ENCODE measurements at regions not wholly inside any gene's neighbourhood (a gene's known extent, or its start where the extent isn't known, plus 50 kb on each side); places are given as distances from the start of the nearest gene placed in this dataset.
"Not testable (repeated sequence)": the region's sequence is repeated elsewhere in the genome, so short reads cannot be mapped to it uniquely, and the experiment has no call there.

DNA sequence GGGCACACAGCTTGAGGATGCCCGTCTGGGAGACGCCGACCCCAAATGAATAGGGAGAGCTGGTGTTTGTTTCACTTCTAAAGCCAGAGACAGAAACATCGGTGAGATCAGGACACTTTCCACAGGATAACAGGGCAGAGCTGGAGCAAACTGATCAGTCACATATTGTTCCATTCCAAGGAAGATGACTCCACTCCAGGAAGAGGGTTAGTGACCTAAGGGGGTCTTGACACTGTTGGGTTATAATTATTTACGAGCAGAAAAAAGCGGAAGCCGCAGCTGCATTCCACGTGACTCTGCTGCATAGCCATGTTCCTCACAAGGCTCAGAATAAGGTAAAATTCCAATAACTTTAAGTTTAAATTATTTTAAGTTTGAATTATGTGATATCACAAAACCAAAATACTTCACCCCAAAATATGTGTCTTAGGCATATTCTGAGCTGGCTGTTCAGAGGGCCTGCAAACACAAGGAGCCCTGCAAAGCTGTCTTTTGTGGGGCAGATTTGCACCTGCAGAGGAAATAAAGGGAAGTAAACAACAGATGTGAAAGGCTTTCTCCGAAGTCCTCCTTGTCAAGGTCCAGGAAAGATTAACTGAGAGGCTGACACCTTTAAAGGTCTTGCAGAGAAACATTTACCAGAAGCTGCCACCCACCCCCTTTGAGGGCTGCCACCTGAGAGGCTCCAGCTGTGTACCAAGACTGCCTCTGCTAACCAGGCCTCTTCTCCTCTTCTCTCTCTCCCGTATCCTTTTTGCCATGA is 819.2 kb downstream of the UQCRFS1 start:
- Histone ChIP-seq H3K36me3 (no peaks in the 10 kb centered on the region), H3K27me3 (no peaks in the 10 kb centered on the region), H3K4me1 (no peaks in the 10 kb centered on the region), H3K4me3 (no peak overlapping the region), H3K9me3 (replicated peaks) (no peaks in the 10 kb centered on the region), H3K27ac (no peak overlapping the region)
- no peak for DNase-seq

DNA sequence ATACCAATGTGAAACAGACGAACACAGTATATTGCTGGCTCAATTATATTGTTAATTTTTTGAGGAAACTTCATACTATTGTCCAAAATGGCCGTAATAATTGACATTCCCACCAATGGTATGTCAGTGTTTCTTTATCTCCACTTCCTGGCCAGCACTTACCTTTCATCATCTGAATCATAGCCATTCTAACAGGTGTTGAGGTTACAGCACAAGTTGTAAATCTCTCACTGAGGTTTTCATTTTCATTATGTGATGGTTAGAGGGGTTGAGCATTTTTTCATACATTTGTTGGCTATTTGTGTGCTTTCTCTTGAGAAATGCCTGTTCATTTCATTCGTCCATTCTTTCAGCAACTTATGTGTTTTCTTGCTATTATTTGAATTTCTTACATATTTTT is 824.0 kb downstream of the UQCRFS1 start:
- Histone ChIP-seq H3K4me1 (no peaks in the 10 kb centered on the region), H3K9me3 (replicated peaks) (no peaks in the 10 kb centered on the region), H3K36me3 (no peaks in the 10 kb centered on the region), H3K27me3 (no peaks in the 10 kb centered on the region), H3K27ac (no peak overlapping the region), H3K4me3 (no peak overlapping the region)
- DNase-seq, result no peak

- no peaks in the 10 kb centered on the region for H3K4me1 ChIP-seq
- no peak overlapping the region for H3K27ac ChIP-seq
- no peak overlapping the region for H3K4me3 ChIP-seq
- no peaks in the 10 kb centered on the region for H3K36me3 ChIP-seq
- no peaks in the 10 kb centered on the region for H3K9me3 ChIP-seq (replicated peaks)
- DNase-seq, result no peak
- H3K27me3 ChIP-seq, result no peaks in the 10 kb centered on the region
Observed at GRCh38 chr19:28387507-28387906, 825.4 kb downstream of the UQCRFS1 start.

GRCh38 chr19:28386470-28386869 is 826.5 kb downstream of the UQCRFS1 start:
- Histone ChIP-seq H3K27ac (no peak overlapping the region), H3K9me3 (replicated peaks) (no peaks in the 10 kb centered on the region), H3K4me3 (no peak overlapping the region), H3K36me3 (no peaks in the 10 kb centered on the region), H3K27me3 (no peaks in the 10 kb centered on the region), H3K4me1 (no peaks in the 10 kb centered on the region)
- no peak for DNase-seq

GRCh38 chr19:28386066-28386465 is 826.9 kb downstream of the UQCRFS1 start:
- Histone ChIP-seq H3K36me3 (no peaks in the 10 kb centered on the region), H3K9me3 (replicated peaks) (no peaks in the 10 kb centered on the region), H3K27me3 (no peaks in the 10 kb centered on the region), H3K4me3 (no peak overlapping the region), H3K27ac (no peak overlapping the region), H3K4me1 (no peaks in the 10 kb centered on the region)
- DNase-seq, result no peak

- H3K27me3 ChIP-seq, result no peaks in the 10 kb centered on the region
- H3K9me3 ChIP-seq (replicated peaks), result no peaks in the 10 kb centered on the region
- H3K4me1 ChIP-seq, result no peaks in the 10 kb centered on the region
- no peaks in the 10 kb centered on the region for H3K36me3 ChIP-seq
- H3K27ac ChIP-seq, result no peak overlapping the region
- no peak overlapping the region for H3K4me3 ChIP-seq
- DNase-seq, result peak in 1 of 2 experiments; percentile 26
Observed at GRCh38 chr19:28377077-28377476, 835.9 kb downstream of the UQCRFS1 start.

DNA sequence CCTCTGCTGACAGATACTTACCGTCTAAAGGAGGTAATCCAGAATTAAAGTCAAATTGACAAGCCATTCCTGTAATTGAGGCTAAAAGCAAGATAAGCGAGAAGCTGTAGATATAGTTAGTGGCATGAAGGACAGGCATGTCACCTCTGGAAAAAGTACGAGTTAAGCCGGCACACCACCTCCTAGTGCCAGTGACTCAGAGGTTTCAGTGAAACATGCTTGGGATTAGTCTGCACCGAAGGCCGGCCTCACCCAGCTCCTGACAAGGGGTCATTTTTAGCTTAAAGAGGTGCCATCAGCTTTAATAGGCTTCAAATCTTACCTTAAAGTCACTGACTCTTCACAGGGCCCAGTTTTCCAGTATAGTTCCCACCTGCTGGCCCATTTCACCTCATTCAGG is 838.0 kb downstream of the UQCRFS1 start:
- no peak for DNase-seq
- no peak overlapping the region for H3K27ac ChIP-seq
- H3K27me3 ChIP-seq, result no peaks in the 10 kb centered on the region
- H3K9me3 ChIP-seq (replicated peaks), result no peaks in the 10 kb centered on the region
- H3K4me3 ChIP-seq, result no peak overlapping the region
- H3K36me3 ChIP-seq, result no peaks in the 10 kb centered on the region
- H3K4me1 ChIP-seq, result no peaks in the 10 kb centered on the region

DNA sequence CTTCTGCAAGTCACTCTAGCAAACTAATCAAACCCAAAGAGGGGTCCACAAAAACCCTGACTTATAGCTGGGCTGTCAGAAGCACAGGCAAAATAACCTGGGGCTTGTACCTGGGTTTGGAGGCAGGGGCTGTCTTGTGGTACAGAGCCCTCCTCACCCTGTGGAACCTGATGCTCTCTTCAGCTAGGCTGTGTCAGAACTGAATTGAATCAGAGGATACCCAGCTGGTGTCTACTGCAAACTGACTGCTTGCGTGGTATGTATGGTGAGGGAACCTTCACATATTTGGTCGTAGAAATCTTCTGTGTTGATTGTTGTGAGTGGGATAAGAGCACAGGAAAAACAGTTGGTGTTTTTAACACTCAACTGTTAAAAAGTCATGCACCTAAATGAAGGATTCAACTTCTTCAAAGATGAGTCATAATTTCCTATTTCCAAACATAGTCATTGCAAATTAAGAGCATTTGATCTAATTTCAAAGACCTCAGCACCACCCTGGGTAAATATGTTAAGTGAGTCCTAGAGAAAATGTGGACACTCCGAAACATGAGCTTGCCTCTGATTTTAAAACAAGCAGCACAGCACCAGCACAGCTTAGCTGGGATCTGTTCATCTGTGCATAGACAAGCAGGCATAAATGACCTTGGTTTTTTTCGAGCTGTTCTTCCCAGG is 840.2 kb downstream of the UQCRFS1 start:
- Histone ChIP-seq H3K4me1 (no peaks in the 10 kb centered on the region), H3K27ac (no peak overlapping the region), H3K36me3 (no peaks in the 10 kb centered on the region), H3K9me3 (replicated peaks) (no peaks in the 10 kb centered on the region), H3K27me3 (no peaks in the 10 kb centered on the region), H3K4me3 (no peak overlapping the region)
- DNase-seq, result no peak

DNA sequence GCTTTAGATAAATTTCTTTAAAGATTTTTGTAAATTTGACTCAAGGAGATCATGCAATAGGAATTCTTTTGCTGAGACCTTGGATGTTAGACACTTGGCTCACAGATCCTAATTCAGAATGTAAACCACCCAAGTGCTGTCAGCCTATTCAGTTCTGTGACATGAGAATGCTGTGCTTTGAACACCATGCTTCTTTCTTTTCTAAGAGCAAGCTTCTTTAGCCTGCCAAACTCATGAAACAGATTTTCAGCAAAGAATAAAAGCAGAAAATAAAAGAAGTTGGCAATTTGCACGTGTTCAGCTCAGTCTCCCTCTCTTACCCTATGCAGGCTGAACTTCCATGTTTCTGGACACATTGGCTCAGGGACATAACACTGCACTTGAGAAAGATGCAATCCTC is 845.8 kb downstream of the UQCRFS1 start:
- no peaks in the 10 kb centered on the region for H3K27me3 ChIP-seq
- no peaks in the 10 kb centered on the region for H3K4me1 ChIP-seq
- H3K4me3 ChIP-seq, result no peak overlapping the region
- H3K27ac ChIP-seq, result no peak overlapping the region
- no peak for DNase-seq
- no peaks in the 10 kb centered on the region for H3K9me3 ChIP-seq (replicated peaks)
- H3K36me3 ChIP-seq, result no peaks in the 10 kb centered on the region

DNA sequence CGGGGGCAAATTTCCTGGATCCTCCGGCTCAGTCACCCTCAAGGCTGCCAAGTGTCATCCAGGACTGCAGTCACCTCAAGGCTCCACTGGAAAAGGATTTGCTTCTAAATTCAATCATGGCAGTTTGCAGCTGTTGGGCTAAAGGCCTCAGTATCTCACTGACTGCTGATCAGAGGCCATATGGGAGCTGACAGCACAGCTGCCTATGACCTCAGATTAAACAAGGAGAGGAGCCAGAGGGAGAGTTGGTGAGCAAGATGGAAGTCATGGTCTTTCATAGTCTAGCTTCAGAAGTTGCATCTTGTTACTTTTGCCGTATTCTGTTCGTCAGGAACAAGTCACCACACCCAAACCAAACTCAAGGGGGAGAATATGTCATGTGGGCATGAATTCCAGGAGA is 849.7 kb downstream of the UQCRFS1 start:
- 0 out of 2 replicates have a peak, but pooled peaks cover 2% of the 10 kb centered on the region for H3K4me1 ChIP-seq
- no peak overlapping the region for H3K27ac ChIP-seq
- DNase-seq, result peak in 1 of 2 experiments; percentile 29
- H3K27me3 ChIP-seq, result no peaks in the 10 kb centered on the region
- no peaks in the 10 kb centered on the region for H3K9me3 ChIP-seq (replicated peaks)
- H3K36me3 ChIP-seq, result no peaks in the 10 kb centered on the region
- no peak overlapping the region for H3K4me3 ChIP-seq

- H3K4me1 ChIP-seq, result peaks cover 2% of the 10 kb centered on the region; the same call in 1 of the 2 replicates
- no peak overlapping the region for H3K4me3 ChIP-seq
- H3K27me3 ChIP-seq, result no peaks in the 10 kb centered on the region
- no peak overlapping the region for H3K27ac ChIP-seq
- H3K9me3 ChIP-seq (replicated peaks), result no peaks in the 10 kb centered on the region
- DNase-seq, result no peak
- no peaks in the 10 kb centered on the region for H3K36me3 ChIP-seq
Observed at GRCh38 chr19:28359431-28360414, 853.2 kb downstream of the UQCRFS1 start.

- H3K27ac ChIP-seq, result no peak overlapping the region
- peaks cover 2% of the 10 kb centered on the region; the same call in 1 of the 2 replicates for H3K4me1 ChIP-seq
- no peaks in the 10 kb centered on the region for H3K36me3 ChIP-seq
- peak; percentile 21 to 54 for DNase-seq
- H3K9me3 ChIP-seq (replicated peaks), result no peaks in the 10 kb centered on the region
- no peak overlapping the region for H3K4me3 ChIP-seq
- H3K27me3 ChIP-seq, result no peaks in the 10 kb centered on the region
Observed at GRCh38 chr19:28358633-28359032, 854.3 kb downstream of the UQCRFS1 start.

DNA sequence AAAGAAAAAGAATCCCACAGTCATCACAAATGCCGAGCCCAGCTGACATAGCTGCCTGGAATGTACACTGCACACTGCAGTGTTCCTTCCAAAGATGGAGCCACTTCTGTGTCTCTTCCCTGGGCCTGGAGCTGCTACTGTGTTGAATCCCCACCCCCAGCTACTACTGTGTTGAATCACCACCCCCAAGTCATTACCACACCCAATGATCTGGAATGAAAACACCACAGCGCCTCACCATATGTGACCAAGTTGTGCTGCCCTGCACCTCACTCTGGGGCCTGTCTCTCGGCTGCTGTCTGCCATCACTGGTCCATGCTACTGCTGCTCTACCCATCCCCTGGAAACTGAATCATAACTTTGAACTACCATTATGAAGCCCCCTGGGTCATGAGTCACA is 861.2 kb downstream of the UQCRFS1 start:
- H3K27me3 ChIP-seq, result no peaks in the 10 kb centered on the region
- no peaks in the 10 kb centered on the region for H3K36me3 ChIP-seq
- no peak for DNase-seq
- no peaks in the 10 kb centered on the region for H3K9me3 ChIP-seq (replicated peaks)
- no peaks in the 10 kb centered on the region for H3K4me1 ChIP-seq
- H3K4me3 ChIP-seq, result no peak overlapping the region
- no peak overlapping the region for H3K27ac ChIP-seq

DNA sequence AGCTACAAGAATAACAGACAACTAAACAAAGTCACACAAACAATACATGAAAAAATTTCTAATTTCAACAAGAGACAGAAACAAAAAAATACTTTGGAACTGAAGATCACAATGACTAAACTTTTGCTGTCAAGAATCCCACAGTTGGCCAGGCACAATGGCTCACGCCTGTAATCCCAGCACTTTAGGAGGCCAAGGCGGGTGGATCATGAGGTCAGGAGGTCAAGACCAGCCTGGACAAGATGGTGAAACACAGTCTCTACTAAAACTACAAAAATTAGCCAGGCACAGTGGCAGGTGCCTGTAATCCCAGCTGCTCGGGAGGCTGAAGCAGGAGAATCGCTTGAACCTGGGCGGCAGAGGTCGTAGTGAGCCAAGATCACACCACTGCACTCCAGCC is 861.6 kb downstream of the UQCRFS1 start:
- not testable (repeated sequence) for H3K4me3 ChIP-seq; H3K27me3 ChIP-seq; H3K27ac ChIP-seq; DNase-seq; H3K9me3 ChIP-seq (replicated peaks); H3K4me1 ChIP-seq; H3K36me3 ChIP-seq

GRCh38 chr19:28350673-28351072 is 862.3 kb downstream of the UQCRFS1 start:
- H3K27me3 ChIP-seq, result no peaks in the 10 kb centered on the region
- no peaks in the 10 kb centered on the region for H3K36me3 ChIP-seq
- no peak overlapping the region for H3K27ac ChIP-seq
- H3K4me3 ChIP-seq, result no peak overlapping the region
- H3K9me3 ChIP-seq (replicated peaks), result no peaks in the 10 kb centered on the region
- H3K4me1 ChIP-seq, result no peaks in the 10 kb centered on the region
- DNase-seq, result no peak
